H1 (cell line): ENCODE measurements at regions not wholly inside any gene's neighbourhood (a gene's known extent, or its start where the extent isn't known, plus 50 kb on each side); places are given as distances from the start of the nearest gene placed in this dataset.

Experiments used
- BCL11A ChIP-seq, 2 experiments: IDR thresholded peaks; one replicate each; pipeline ENCODE4 v1.6.1; 2011; ENCODE audit warnings: low read depth in 2 of 2, low read length in 2 of 2, mild to moderate bottlenecking in 2 of 2
- RAD21 ChIP-seq, 2 experiments: IDR thresholded peaks in 1 of 2; conservative IDR thresholded peaks in 1 of 2; 2 replicates each; pipeline ENCODE4 v1.6.1; 2011; ENCODE audit warnings: low read depth in 2 of 2, low read length in 2 of 2, improper control_type of control experiment in 1 of 2, inconsistent platforms in 1 of 2, mild to moderate bottlenecking in 1 of 2, moderate library complexity in 1 of 2
- TEAD4 ChIP-seq: IDR thresholded peaks from 2 replicates; pipeline ENCODE4 v1.6.1; 2012; ENCODE audit warnings: low read depth, low read length, inconsistent platforms, mixed read lengths
- TF ChIP-seq, protein P1 (sequence below), 3 experiments: IDR thresholded peaks; 1 replicate in 2 of 3; 2 replicates in 1 of 3; pipeline versions ENCODE4 v1.5.1 to v1.6.1; 2011; ENCODE audit warnings: low read length in 3 of 3, mild to moderate bottlenecking in 3 of 3, inconsistent platforms in 2 of 3, low read depth in 1 of 3, moderate library complexity in 1 of 3; ENCODE audit not compliant: insufficient read depth in 1 of 3; ENCODE audit errors: control extremely low read depth in 1 of 3

GRCh38 chr4:180832073-180832472, 1411.1 kb upstream of the TENM3 start (continued):
- TF ChIP-seq, protein P1, sequence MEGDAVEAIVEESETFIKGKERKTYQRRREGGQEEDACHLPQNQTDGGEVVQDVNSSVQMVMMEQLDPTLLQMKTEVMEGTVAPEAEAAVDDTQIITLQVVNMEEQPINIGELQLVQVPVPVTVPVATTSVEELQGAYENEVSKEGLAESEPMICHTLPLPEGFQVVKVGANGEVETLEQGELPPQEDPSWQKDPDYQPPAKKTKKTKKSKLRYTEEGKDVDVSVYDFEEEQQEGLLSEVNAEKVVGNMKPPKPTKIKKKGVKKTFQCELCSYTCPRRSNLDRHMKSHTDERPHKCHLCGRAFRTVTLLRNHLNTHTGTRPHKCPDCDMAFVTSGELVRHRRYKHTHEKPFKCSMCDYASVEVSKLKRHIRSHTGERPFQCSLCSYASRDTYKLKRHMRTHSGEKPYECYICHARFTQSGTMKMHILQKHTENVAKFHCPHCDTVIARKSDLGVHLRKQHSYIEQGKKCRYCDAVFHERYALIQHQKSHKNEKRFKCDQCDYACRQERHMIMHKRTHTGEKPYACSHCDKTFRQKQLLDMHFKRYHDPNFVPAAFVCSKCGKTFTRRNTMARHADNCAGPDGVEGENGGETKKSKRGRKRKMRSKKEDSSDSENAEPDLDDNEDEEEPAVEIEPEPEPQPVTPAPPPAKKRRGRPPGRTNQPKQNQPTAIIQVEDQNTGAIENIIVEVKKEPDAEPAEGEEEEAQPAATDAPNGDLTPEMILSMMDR (IDR thresholded peaks at IDR 0.05; ENCODE audit: control extremely low read depth in 1 of 3, insufficient read depth in 1 of 3, low read depth in 1 of 3, low read length in 3 of 3) = peak in 2 of 3 experiments; percentile 18 to 36; a peak in 2 of 4 replicates
- TF ChIP-seq BCL11A (IDR thresholded peaks at IDR 0.05; ENCODE audit: low read depth in 2 of 2, low read length in 2 of 2) (no peak), TEAD4 (no peak), RAD21 (IDR thresholded peaks at IDR 0.05 in 1 of 2, conservative IDR thresholded peaks at IDR 0.05 in 1 of 2; ENCODE audit: low read depth in 2 of 2, low read length in 2 of 2) (peak in 1 of 2 experiments; percentile 28; a peak in 1 of 4 replicates)
